ENCODE measurements at regions not wholly inside any gene's neighbourhood (a gene's known extent, or its start where the extent isn't known, plus 50 kb on each side); places are given as distances from the start of the nearest gene placed in this dataset.

- DNase-seq (ENCODE audit: extremely low spot score): no peak
- no peak for TF ChIP-seq CTCF (IDR thresholded peaks at IDR 0.05; ENCODE audit: control extremely low read depth, extremely low read depth, low read depth, missing control alignments)
- ChIA-PET CTCF (interaction anchor here (1.2 to 4.8 kb wide), 2 partner anchors 8 to 27 kb away, joined by 3 to 22 read pairs; no protein-coding TSS in a partner anchor), POLR2A (no interaction called here)
These were observed 136.4 kb downstream of the SOCS6 start for GRCh38 chr18:70425236-70425635.

- DNase-seq (ENCODE audit: extremely low spot score): no peak
- ChIA-PET CTCF (interaction anchor here (4.8 kb wide), 1 partner anchor 10 kb away, joined by 22 read pairs; no protein-coding TSS in a partner anchor), POLR2A (no interaction called here)
- TF ChIP-seq CTCF (IDR thresholded peaks at IDR 0.05; ENCODE audit: control extremely low read depth, extremely low read depth, low read depth, missing control alignments): no peak
These were observed 135.1 kb downstream of the SOCS6 start for GRCh38 chr18:70423988-70424387.

- TF ChIP-seq CTCF (IDR thresholded peaks at IDR 0.05; ENCODE audit: control extremely low read depth, extremely low read depth, low read depth, missing control alignments): no peak
- ChIA-PET CTCF (interaction anchor here (1.6 to 4.8 kb wide), 2 partner anchors 10 to 11 kb away, joined by 3 to 22 read pairs; no protein-coding TSS in a partner anchor), POLR2A (no interaction called here)
- no peak for DNase-seq (ENCODE audit: extremely low spot score)
These were observed 134.3 kb downstream of the SOCS6 start for GRCh38 chr18:70423120-70423519.

GRCh38 chr18:70422391-70422965 lies 133.6 kb downstream of the SOCS6 start:
- DNase-seq (ENCODE audit: extremely low spot score): no peak
- POLR2A ChIA-PET: no interaction called here
- CTCF ChIA-PET: interaction anchor here (1.1 to 4.8 kb wide), 3 partner anchors 9 to 227 kb away, joined by 3 to 22 read pairs (median 5); no protein-coding TSS in a partner anchor
- no peak for TF ChIP-seq CTCF (IDR thresholded peaks at IDR 0.05; ENCODE audit: control extremely low read depth, extremely low read depth, low read depth, missing control alignments)

GRCh38 chr18:70421471-70422390 lies 132.9 kb downstream of the SOCS6 start:
- ChIA-PET POLR2A (no interaction called here), CTCF (interaction anchor here (0.7 to 4.8 kb wide), 5 partner anchors 8 to 227 kb away, joined by 3 to 22 read pairs (median 3); no protein-coding TSS in a partner anchor)
- TF ChIP-seq CTCF (IDR thresholded peaks at IDR 0.05; ENCODE audit: control extremely low read depth, extremely low read depth, low read depth, missing control alignments): no peak
- DNase-seq (ENCODE audit: extremely low spot score): no peak

- DNase-seq (ENCODE audit: extremely low spot score): no peak
- no peak for TF ChIP-seq CTCF (IDR thresholded peaks at IDR 0.05; ENCODE audit: control extremely low read depth, extremely low read depth, low read depth, missing control alignments)
- CTCF ChIA-PET: interaction anchor here (1.8 to 4.8 kb wide), 2 partner anchors 13 kb away, joined by 9 to 22 read pairs; no protein-coding TSS in a partner anchor
- POLR2A ChIA-PET: no interaction called here
These were observed 131.5 kb downstream of the SOCS6 start for GRCh38 chr18:70420146-70420898.

Measured in GM10248 (cell line).